HepG2 (cell line): ENCODE measurements at regions not wholly inside any gene's neighbourhood (a gene's known extent, or its start where the extent isn't known, plus 50 kb on each side); places are given as distances from the start of the nearest gene placed in this dataset.

Experiments
- ATAC-seq: fragments of 200-7000 bp; cut with Tn5 transposase; 3 replicates; pipeline ENCODE4 v1.9.1; 2020; ENCODE audit warnings: mild to moderate bottlenecking, moderate library complexity
- BruUV-seq: library from RNA; stranded (reverse); fragments of 400-500 nt; replicated peaks from 2 replicates; lab custom pipeline; 2021; lab: Mats Ljungman, UMichigan
- CTCF ChIA-PET: fragments of 300-600 bp; formaldehyde crosslinking; extraction: SDS; loops from one replicate; lab custom pipeline; 2021; ENCODE audit warnings: low total read pairs, inconsistent platforms, low intra/inter-chr PET ratio; lab: Yijun Ruan, JAX
- POLR2A ChIA-PET: fragments of 350-600 bp; sonication (Branson Sonifier 250); formaldehyde crosslinking; loops from one replicate; lab custom pipeline; 2020; ENCODE audit warnings: antibody characterized with exemption, inconsistent platforms; lab: Yijun Ruan, JAX
- DNase-seq: peaks from one replicate; pipeline ENCODE4 v3.0.0-alpha.2; 2015; ENCODE audit warnings: low spot score
- FAIRE-seq: peaks from 3 replicates; lab custom pipeline; 2011; peaks lifted over from hg19 to GRCh38; lab: Jason Lieb, UNC
- H2AFZ ChIP-seq: one replicate; pipeline ENCODE4 v1.6.1; 2011; ENCODE audit warnings: low read length, inconsistent platforms
- H3K27ac ChIP-seq: fragments of 300-600 bp; 3 replicates; pipeline ENCODE4 v1.8.0; 2011; ENCODE audit warnings: mixed run types, mild to moderate bottlenecking, mixed read lengths, low read length, inconsistent platforms; ENCODE audit not compliant: insufficient read depth; ENCODE audit errors: extremely low read length
- H3K27me3 ChIP-seq, 2 experiments: fragments of 200-600 bp in 1 of 2; 2 replicates in 1 of 2; 3 replicates in 1 of 2; pipeline versions ENCODE4 v1.6.0 to v1.8.0; 2011; ENCODE audit warnings: low read length in 2 of 2, mild to moderate bottlenecking in 2 of 2, moderate library complexity in 2 of 2, inconsistent platforms in 1 of 2; ENCODE audit not compliant: insufficient read depth in 2 of 2, control insufficient read depth in 1 of 2
- H3K36me3 ChIP-seq, 2 experiments: fragments of 200-600 bp in 1 of 2; replicated peaks in 1 of 2; 2 replicates in 1 of 2; 3 replicates in 1 of 2; pipeline versions ENCODE4 v1.5.1 to v1.8.0; 2011; ENCODE audit warnings: low read length in 2 of 2, inconsistent platforms in 1 of 2; ENCODE audit not compliant: insufficient read depth in 2 of 2, control insufficient read depth in 1 of 2
- H3K4me1 ChIP-seq: 2 replicates; pipeline ENCODE4 v1.5.1; 2012; ENCODE audit warnings: low read length, inconsistent platforms; ENCODE audit not compliant: insufficient read depth
- H3K4me2 ChIP-seq: 2 replicates; pipeline ENCODE4 v1.6.0; 2011; ENCODE audit warnings: low read depth, low read length, inconsistent platforms
- H3K4me3 ChIP-seq, 3 experiments: fragments of 200-600 bp in 1 of 3; sonication (generic), shearing (Covaris generic) in 1 of 3; replicated peaks in 1 of 3; 2 replicates each; pipeline ENCODE4 v1.5.1; 2011 to 2016; ENCODE audit warnings: low read length in 3 of 3, inconsistent platforms in 2 of 3, low read depth in 2 of 3, mild to moderate bottlenecking in 2 of 3, control low read depth in 1 of 3, mixed read lengths in 1 of 3; ENCODE audit not compliant: insufficient read depth in 1 of 3
- H3K79me2 ChIP-seq: one replicate; pipeline ENCODE4 v1.6.1; 2011; ENCODE audit warnings: low read length, inconsistent platforms; ENCODE audit not compliant: insufficient read depth
- H3K9ac ChIP-seq: 2 replicates; pipeline ENCODE4 v1.6.0; 2011; ENCODE audit warnings: mild to moderate bottlenecking, low read depth, low read length, inconsistent platforms; ENCODE audit not compliant: insufficient read depth
- H3K9me3 ChIP-seq: 2 replicates; pipeline ENCODE4 v1.5.1; 2012; ENCODE audit warnings: mild to moderate bottlenecking, low read length
- H4K20me1 ChIP-seq: 2 replicates; pipeline ENCODE4 v1.6.0; 2011; ENCODE audit warnings: inconsistent platforms, mild to moderate bottlenecking, low read length, moderate library complexity; ENCODE audit not compliant: insufficient read depth
- MED13 ChIP-seq: sonication (generic); formaldehyde crosslinking; IDR thresholded peaks from 2 replicates; pipeline ENCODE4 v1.5.0; 2020; ENCODE audit warnings: missing genetic modification reagents
- NCOR1 ChIP-seq: fragments of 200-600 bp; sonication (generic); IDR thresholded peaks from 2 replicates; pipeline ENCODE4 v1.7.0; 2017; ENCODE audit warnings: antibody characterized with exemption, low read length, borderline replicate concordance
- TBP ChIP-seq: sonication (generic); formaldehyde crosslinking; IDR thresholded peaks from 2 replicates; pipeline ENCODE4 v1.5.0; 2020; ENCODE audit warnings: missing genetic modification reagents
- TBX3 ChIP-seq: fragments of 450-650 bp; IDR thresholded peaks from 2 replicates; pipeline ENCODE4 v1.6.1; 2017; ENCODE audit warnings: antibody characterized with exemption, mild to moderate bottlenecking, inconsistent platforms, borderline replicate concordance
- USF2 ChIP-seq, 2 experiments: sonication (generic) in 1 of 2; formaldehyde crosslinking in 1 of 2; IDR thresholded peaks; 2 replicates each; pipeline versions ENCODE4 v1.5.1 to v1.6.1; 2011 to 2020; ENCODE audit warnings: borderline replicate concordance in 1 of 2, low read depth in 1 of 2, low read length in 1 of 2, mild to moderate bottlenecking in 1 of 2, missing genetic modification reagents in 1 of 2, moderate library complexity in 1 of 2
- ZNF17 ChIP-seq: sonication (generic); formaldehyde crosslinking; IDR thresholded peaks from 2 replicates; pipeline ENCODE4 v1.5.0; 2020; ENCODE audit warnings: mild to moderate bottlenecking, missing genetic modification reagents
- ZNF329 ChIP-seq: sonication (generic); formaldehyde crosslinking; IDR thresholded peaks from 2 replicates; pipeline ENCODE4 v1.9.0; 2021; ENCODE audit warnings: low read depth, mild to moderate bottlenecking, missing genetic modification reagents
- ZNF629 ChIP-seq: sonication (generic); formaldehyde crosslinking; conservative IDR thresholded peaks from 2 replicates; pipeline ENCODE4 v1.5.0; 2020; ENCODE audit warnings: missing genetic modification reagents
- ZNF644 ChIP-seq: IDR thresholded peaks from 2 replicates; pipeline ENCODE4 v1.6.1; 2016; ENCODE audit warnings: low read depth
- ZNF777 ChIP-seq: sonication (generic); formaldehyde crosslinking; IDR thresholded peaks from 2 replicates; pipeline ENCODE4 v1.4.0; 2020; ENCODE audit warnings: missing genetic modification reagents
- ZSCAN22 ChIP-seq: sonication (generic); formaldehyde crosslinking; IDR thresholded peaks from 2 replicates; pipeline ENCODE4 v1.4.0; 2020; ENCODE audit warnings: mild to moderate bottlenecking, missing genetic modification reagents
- WGBS: methylation state at CpG from one replicate; pipeline ENCODE4 v1.1.6; 2017; ENCODE audit warnings: low lambda C conversion rate; 5-methylcytosine and 5-hydroxymethylcytosine counted together
- in situ Hi-C: cut with HindIII; loops from 2 replicates; pipeline ENCODE4 v1.10.0; 2017; ENCODE audit warnings: low pct_unique_long_range_greater_than_20kb; ENCODE audit not compliant: extremely low pct_ligation_motif_present
- intact Hi-C: fragments of 100-400 bp; cut with micrococcal nuclease; formaldehyde crosslinking; loops from one replicate; pipeline ENCODE4 v1.10.0; 2022; ENCODE audit not compliant: unreplicated experiment

- Histone ChIP-seq H2AFZ (no peak overlapping the region), H3K4me3 (no peak overlapping the region), H3K27me3 (no peaks in the 10 kb centered on the region), H4K20me1 (no peaks in the 10 kb centered on the region), H3K36me3 (no peaks in the 10 kb centered on the region), H3K9ac (no peak overlapping the region), H3K4me1 (no peaks in the 10 kb centered on the region), H3K79me2 (no peaks in the 10 kb centered on the region), H3K9me3 (peaks cover 76% of the 10 kb centered on the region), H3K4me2 (no peak overlapping the region), H3K27ac (no peak overlapping the region)
- WGBS: 60% methylated on average over 3 of the region's 3 CpGs
- intact Hi-C loops: no loop called here
- FAIRE-seq (no peak), ATAC-seq (no peak), DNase-seq (no peak)
- ChIA-PET POLR2A (no interaction called here), CTCF (no interaction called here)
- BruUV-seq: no TSS peak
- no peak for TF ChIP-seq ZNF629 (CRISPR knock-in tag)
- no peak for TF ChIP-seq ZNF329 (CRISPR knock-in tag)
- TF ChIP-seq ZSCAN22: no peak
- TF ChIP-seq TBX3: no peak
- no peak for TF ChIP-seq NCOR1
- TF ChIP-seq ZNF644 (CRISPR knock-in tag): no peak
- TF ChIP-seq ZNF17 (CRISPR knock-in tag): no peak
- in situ Hi-C loops: no loop called here
These were observed 248.0 kb upstream of the FLRT2 start for GRCh38 chr14:85281921-85282320.

- WGBS: 28% methylated on average over 3 of the region's 3 CpGs
- intact Hi-C loops: no loop called here
- ATAC-seq (no peak), FAIRE-seq (no peak), DNase-seq (no peak)
- Histone ChIP-seq H4K20me1 (no peaks in the 10 kb centered on the region), H2AFZ (no peak overlapping the region), H3K27me3 (no peaks in the 10 kb centered on the region), H3K9me3 (peaks cover 63% of the 10 kb centered on the region), H3K36me3 (no peaks in the 10 kb centered on the region), H3K79me2 (no peaks in the 10 kb centered on the region), H3K4me2 (no peak overlapping the region), H3K4me1 (no peaks in the 10 kb centered on the region), H3K27ac (no peak overlapping the region), H3K4me3 (no peak overlapping the region), H3K9ac (no peak overlapping the region)
- ChIA-PET CTCF (no interaction called here), POLR2A (no interaction called here)
- TF ChIP-seq ZNF777 (CRISPR knock-in tag): no peak
- TF ChIP-seq USF2 (IDR thresholded peaks at IDR 0.05; ENCODE audit: low read depth, low read length): no peak
- no peak for TF ChIP-seq USF2 (CRISPR knock-in tag; IDR thresholded peaks at IDR 0.05; ENCODE audit: borderline replicate concordance)
- no peak for TF ChIP-seq MED13 (CRISPR knock-in tag)
- no peak for TF ChIP-seq TBP (CRISPR knock-in tag)
- no TSS peak for BruUV-seq
- in situ Hi-C loops: no loop called here
These were observed 241.9 kb upstream of the FLRT2 start for GRCh38 chr14:85288041-85288440.
